HepG2 (cell line): ENCODE measurements at regions not wholly inside any gene's neighbourhood (a gene's known extent, or its start where the extent isn't known, plus 50 kb on each side); places are given as distances from the start of the nearest gene placed in this dataset.

Source experiments
- ATAC-seq: fragments of 200-7000 bp; cut with Tn5 transposase; 3 replicates; pipeline ENCODE4 v1.9.1; 2020; ENCODE audit warnings: mild to moderate bottlenecking, moderate library complexity
- BruUV-seq: library from RNA; stranded (reverse); fragments of 400-500 nt; replicated peaks from 2 replicates; lab custom pipeline; 2021; lab: Mats Ljungman, UMichigan
- CTCF ChIA-PET: fragments of 300-600 bp; formaldehyde crosslinking; extraction: SDS; loops from one replicate; lab custom pipeline; 2021; ENCODE audit warnings: low total read pairs, inconsistent platforms, low intra/inter-chr PET ratio; lab: Yijun Ruan, JAX
- POLR2A ChIA-PET: fragments of 350-600 bp; sonication (Branson Sonifier 250); formaldehyde crosslinking; loops from one replicate; lab custom pipeline; 2020; ENCODE audit warnings: antibody characterized with exemption, inconsistent platforms; lab: Yijun Ruan, JAX
- DNase-seq: peaks from one replicate; pipeline ENCODE4 v3.0.0-alpha.2; 2015; ENCODE audit warnings: low spot score
- FAIRE-seq: peaks from 3 replicates; lab custom pipeline; 2011; peaks lifted over from hg19 to GRCh38; lab: Jason Lieb, UNC
- H2AFZ ChIP-seq: one replicate; pipeline ENCODE4 v1.6.1; 2011; ENCODE audit warnings: low read length, inconsistent platforms
- H3K27ac ChIP-seq: fragments of 300-600 bp; 3 replicates; pipeline ENCODE4 v1.8.0; 2011; ENCODE audit warnings: mixed run types, mild to moderate bottlenecking, mixed read lengths, low read length, inconsistent platforms; ENCODE audit not compliant: insufficient read depth; ENCODE audit errors: extremely low read length
- H3K27me3 ChIP-seq, 2 experiments: fragments of 200-600 bp in 1 of 2; 2 replicates in 1 of 2; 3 replicates in 1 of 2; pipeline versions ENCODE4 v1.6.0 to v1.8.0; 2011; ENCODE audit warnings: low read length in 2 of 2, mild to moderate bottlenecking in 2 of 2, moderate library complexity in 2 of 2, inconsistent platforms in 1 of 2; ENCODE audit not compliant: insufficient read depth in 2 of 2, control insufficient read depth in 1 of 2
- H3K36me3 ChIP-seq, 2 experiments: fragments of 200-600 bp in 1 of 2; replicated peaks in 1 of 2; 2 replicates in 1 of 2; 3 replicates in 1 of 2; pipeline versions ENCODE4 v1.5.1 to v1.8.0; 2011; ENCODE audit warnings: low read length in 2 of 2, inconsistent platforms in 1 of 2; ENCODE audit not compliant: insufficient read depth in 2 of 2, control insufficient read depth in 1 of 2
- H3K4me1 ChIP-seq: 2 replicates; pipeline ENCODE4 v1.5.1; 2012; ENCODE audit warnings: low read length, inconsistent platforms; ENCODE audit not compliant: insufficient read depth
- H3K4me2 ChIP-seq: 2 replicates; pipeline ENCODE4 v1.6.0; 2011; ENCODE audit warnings: low read depth, low read length, inconsistent platforms
- H3K4me3 ChIP-seq, 3 experiments: fragments of 200-600 bp in 1 of 3; sonication (generic), shearing (Covaris generic) in 1 of 3; replicated peaks in 1 of 3; 2 replicates each; pipeline ENCODE4 v1.5.1; 2011 to 2016; ENCODE audit warnings: low read length in 3 of 3, inconsistent platforms in 2 of 3, low read depth in 2 of 3, mild to moderate bottlenecking in 2 of 3, control low read depth in 1 of 3, mixed read lengths in 1 of 3; ENCODE audit not compliant: insufficient read depth in 1 of 3
- H3K79me2 ChIP-seq: one replicate; pipeline ENCODE4 v1.6.1; 2011; ENCODE audit warnings: low read length, inconsistent platforms; ENCODE audit not compliant: insufficient read depth
- H3K9ac ChIP-seq: 2 replicates; pipeline ENCODE4 v1.6.0; 2011; ENCODE audit warnings: mild to moderate bottlenecking, low read depth, low read length, inconsistent platforms; ENCODE audit not compliant: insufficient read depth
- H3K9me3 ChIP-seq: 2 replicates; pipeline ENCODE4 v1.5.1; 2012; ENCODE audit warnings: mild to moderate bottlenecking, low read length
- H4K20me1 ChIP-seq: 2 replicates; pipeline ENCODE4 v1.6.0; 2011; ENCODE audit warnings: inconsistent platforms, mild to moderate bottlenecking, low read length, moderate library complexity; ENCODE audit not compliant: insufficient read depth
- GRHL1 ChIP-seq: sonication (generic); formaldehyde crosslinking; conservative IDR thresholded peaks from 2 replicates; pipeline ENCODE4 v1.8.0; 2022; ENCODE audit warnings: missing genetic modification reagents
- HDAC1 ChIP-seq: sonication (generic); formaldehyde crosslinking; IDR thresholded peaks from 2 replicates; pipeline ENCODE4 v1.5.1; 2020; ENCODE audit warnings: mild to moderate bottlenecking, missing genetic modification reagents
- IKZF4 ChIP-seq: sonication (generic); formaldehyde crosslinking; IDR thresholded peaks from 2 replicates; pipeline ENCODE4 v1.5.1; 2020; ENCODE audit warnings: borderline replicate concordance, mild to moderate bottlenecking, low read depth, missing genetic modification reagents; ENCODE audit errors: not compliant biosample characterization
- MTF1 ChIP-seq: sonication (generic); formaldehyde crosslinking; IDR thresholded peaks from 2 replicates; pipeline ENCODE4 v1.5.0; 2020; ENCODE audit warnings: missing genetic modification reagents
- MYPOP ChIP-seq: sonication (generic); formaldehyde crosslinking; IDR thresholded peaks from 2 replicates; pipeline ENCODE4 v1.8.1; 2023; ENCODE audit warnings: mild to moderate bottlenecking, moderate library complexity, missing genetic modification reagents
- REPIN1 ChIP-seq: sonication (generic); formaldehyde crosslinking; IDR thresholded peaks from 2 replicates; pipeline ENCODE4 v1.8.0; 2022; ENCODE audit warnings: missing genetic modification reagents, low read depth, mild to moderate bottlenecking, borderline replicate concordance
- SP140L ChIP-seq: sonication (generic); formaldehyde crosslinking; IDR thresholded peaks from 2 replicates; pipeline ENCODE4 v1.4.0; 2020; ENCODE audit warnings: missing genetic modification reagents, borderline replicate concordance
- TFDP1 ChIP-seq: IDR thresholded peaks from 2 replicates; pipeline ENCODE4 v1.6.1; 2016; ENCODE audit warnings: missing compliant biosample characterization, missing genetic modification reagents, borderline replicate concordance
- ZC3H13 ChIP-seq: sonication (generic); formaldehyde crosslinking; IDR thresholded peaks from 2 replicates; pipeline ENCODE4 v1.8.1; 2023; ENCODE audit warnings: mild to moderate bottlenecking, missing genetic modification reagents, moderate library complexity
- ZNF10 ChIP-seq: sonication (generic); formaldehyde crosslinking; IDR thresholded peaks from 2 replicates; pipeline ENCODE4 v1.4.0; 2020; ENCODE audit warnings: mild to moderate bottlenecking, low read depth, missing genetic modification reagents, borderline replicate concordance
- ZNF256 ChIP-seq: sonication (generic); formaldehyde crosslinking; conservative IDR thresholded peaks from 2 replicates; pipeline ENCODE4 v1.4.0; 2020; ENCODE audit warnings: missing genetic modification reagents
- ZNF724P ChIP-seq: sonication (generic); formaldehyde crosslinking; IDR thresholded peaks from 2 replicates; pipeline ENCODE4 v1.8.0; 2022; ENCODE audit warnings: missing genetic modification reagents, borderline replicate concordance
- ZNF740 ChIP-seq: sonication (generic); formaldehyde crosslinking; IDR thresholded peaks from 2 replicates; pipeline ENCODE4 v1.4.0; 2020; ENCODE audit warnings: missing genetic modification reagents
- ZNF746 ChIP-seq: sonication (generic); formaldehyde crosslinking; IDR thresholded peaks from 2 replicates; pipeline ENCODE4 v1.8.0; 2022; ENCODE audit warnings: mild to moderate bottlenecking, missing genetic modification reagents
- ZNF777 ChIP-seq: sonication (generic); formaldehyde crosslinking; IDR thresholded peaks from 2 replicates; pipeline ENCODE4 v1.4.0; 2020; ENCODE audit warnings: missing genetic modification reagents
- ZXDC ChIP-seq: sonication (generic); formaldehyde crosslinking; IDR thresholded peaks from 2 replicates; pipeline ENCODE4 v1.5.0; 2020; ENCODE audit warnings: mild to moderate bottlenecking, missing genetic modification reagents
- WGBS: methylation state at CpG from one replicate; pipeline ENCODE4 v1.1.6; 2017; ENCODE audit warnings: low lambda C conversion rate; 5-methylcytosine and 5-hydroxymethylcytosine counted together
- in situ Hi-C: cut with HindIII; loops from 2 replicates; pipeline ENCODE4 v1.10.0; 2017; ENCODE audit warnings: low pct_unique_long_range_greater_than_20kb; ENCODE audit not compliant: extremely low pct_ligation_motif_present
- intact Hi-C: fragments of 100-400 bp; cut with micrococcal nuclease; formaldehyde crosslinking; loops from one replicate; pipeline ENCODE4 v1.10.0; 2022; ENCODE audit not compliant: unreplicated experiment

- Histone ChIP-seq H3K4me1 (no peaks in the 10 kb centered on the region), H3K9me3 (peaks cover 40% of the 10 kb centered on the region; the same call in 1 of the 2 replicates), H3K9ac (no peak overlapping the region), H3K4me3 (no peak overlapping the region), H3K36me3 (no peaks in the 10 kb centered on the region), H3K4me2 (no peak overlapping the region), H3K79me2 (no peaks in the 10 kb centered on the region), H3K27me3 (no peaks in the 10 kb centered on the region), H2AFZ (no peak overlapping the region), H4K20me1 (no peaks in the 10 kb centered on the region), H3K27ac (no peak overlapping the region)
- 34% methylated on average over 11 of the region's 13 CpGs for WGBS
- in situ Hi-C loops = no loop called here
- no TSS peak for BruUV-seq
- intact Hi-C loops = no loop called here
- TF ChIP-seq SP140L (CRISPR knock-in tag) = no peak
- no peak for TF ChIP-seq ZNF746 (CRISPR knock-in tag)
- no peak for TF ChIP-seq REPIN1 (CRISPR knock-in tag)
- TF ChIP-seq ZNF777 (CRISPR knock-in tag) = no peak
- no peak for TF ChIP-seq ZNF256 (CRISPR knock-in tag)
- TF ChIP-seq MYPOP (CRISPR knock-in tag) = no peak
- no peak for TF ChIP-seq IKZF4 (CRISPR knock-in tag)
- no peak for TF ChIP-seq ZXDC (CRISPR knock-in tag)
- no peak for TF ChIP-seq ZNF10 (CRISPR knock-in tag)
- TF ChIP-seq ZNF724P (CRISPR knock-in tag) = no peak
- no peak for TF ChIP-seq ZC3H13 (CRISPR knock-in tag)
- no peak for TF ChIP-seq HDAC1 (CRISPR knock-in tag)
- TF ChIP-seq MTF1 (CRISPR knock-in tag) = no peak
- no peak for TF ChIP-seq GRHL1 (CRISPR knock-in tag)
- no peak for TF ChIP-seq ZNF740 (CRISPR knock-in tag)
- no peak for TF ChIP-seq TFDP1
- DNase-seq (no peak), FAIRE-seq (no peak), ATAC-seq (no peak)
- POLR2A ChIA-PET = no interaction called here
- CTCF ChIA-PET = no interaction called here
These were observed 394.0 kb upstream of the HSFY2 start for GRCh38 chrY:19167319-19168201.
